ENCODE measurements at regions not wholly inside any gene's neighbourhood (a gene's known extent, or its start where the extent isn't known, plus 50 kb on each side); places are given as distances from the start of the nearest gene placed in this dataset.

GRCh38 chr3:48088056-48088748 lies 72.0 kb upstream of the MAP4 start:
- peak overlapping the region; percentile 83 for H3K4me3 ChIP-seq (ENCODE audit: insufficient read depth, low read length)
- TF ChIP-seq CTCF (IDR thresholded peaks at IDR 0.05; ENCODE audit: extremely low read depth, low read depth, low read length), result no peak
- H3K4me1 ChIP-seq (ENCODE audit: insufficient read depth, low read length), result peaks cover 38% of the 10 kb centered on the region
- peak overlapping the region; percentile 97 for H3K27ac ChIP-seq (ENCODE audit: low read depth, low read length)
- H3K27me3 ChIP-seq (ENCODE audit: insufficient read depth, low read length), result no peaks in the 10 kb centered on the region
- peak overlapping the region; percentile 98 for H3K4me2 ChIP-seq (ENCODE audit: insufficient read depth, low read length)
- no peak for DNase-seq (ENCODE audit: insufficient read length, low spot score, missing footprints)
- H3K79me2 ChIP-seq (ENCODE audit: insufficient read depth, low read length), result peaks cover 51% of the 10 kb centered on the region
- H4K20me1 ChIP-seq (ENCODE audit: insufficient read depth, low read length), result peaks cover 29% of the 10 kb centered on the region
- H3K9me3 ChIP-seq (ENCODE audit: low read depth, low read length), result no peaks in the 10 kb centered on the region
- H3K36me3 ChIP-seq (ENCODE audit: insufficient read depth, low read length), result peaks cover 7% of the 10 kb centered on the region
- H2AFZ ChIP-seq (ENCODE audit: low read length), result peak overlapping the region; percentile 33

GRCh38 chr3:48086705-48087104 lies 70.5 kb upstream of the MAP4 start:
- Histone ChIP-seq H3K36me3 (ENCODE audit: insufficient read depth, low read length) (peaks cover 7% of the 10 kb centered on the region), H3K4me1 (ENCODE audit: insufficient read depth, low read length) (peaks cover 41% of the 10 kb centered on the region), H3K27me3 (ENCODE audit: insufficient read depth, low read length) (no peaks in the 10 kb centered on the region), H3K4me3 (ENCODE audit: insufficient read depth, low read length) (peak overlapping the region; percentile 83), H3K4me2 (ENCODE audit: insufficient read depth, low read length) (peak overlapping the region; percentile 98), H3K9me3 (ENCODE audit: low read depth, low read length) (no peaks in the 10 kb centered on the region), H2AFZ (ENCODE audit: low read length) (no peak overlapping the region), H3K79me2 (ENCODE audit: insufficient read depth, low read length) (peaks cover 66% of the 10 kb centered on the region), H4K20me1 (ENCODE audit: insufficient read depth, low read length) (peaks cover 42% of the 10 kb centered on the region), H3K27ac (ENCODE audit: low read depth, low read length) (peak overlapping the region; percentile 97)
- TF ChIP-seq CTCF (IDR thresholded peaks at IDR 0.05; ENCODE audit: extremely low read depth, low read depth, low read length), result no peak
- no peak for DNase-seq (ENCODE audit: insufficient read length, low spot score, missing footprints)

- Histone ChIP-seq H4K20me1 (ENCODE audit: insufficient read depth, low read length) (peaks cover 52% of the 10 kb centered on the region), H3K4me3 (ENCODE audit: insufficient read depth, low read length) (no peak overlapping the region), H3K9me3 (ENCODE audit: low read depth, low read length) (no peaks in the 10 kb centered on the region), H3K4me1 (ENCODE audit: insufficient read depth, low read length) (peaks cover 37% of the 10 kb centered on the region), H2AFZ (ENCODE audit: low read length) (no peak overlapping the region), H3K79me2 (ENCODE audit: insufficient read depth, low read length) (peaks cover 84% of the 10 kb centered on the region), H3K36me3 (ENCODE audit: insufficient read depth, low read length) (peaks cover 9% of the 10 kb centered on the region), H3K27ac (ENCODE audit: low read depth, low read length) (peak overlapping the region; percentile 46), H3K4me2 (ENCODE audit: insufficient read depth, low read length) (peak overlapping the region; percentile 1), H3K27me3 (ENCODE audit: insufficient read depth, low read length) (no peaks in the 10 kb centered on the region)
- DNase-seq (ENCODE audit: insufficient read length, low spot score, missing footprints), result no peak
- TF ChIP-seq CTCF (IDR thresholded peaks at IDR 0.05; ENCODE audit: extremely low read depth, low read depth, low read length), result no peak
Measured at GRCh38 chr3:48084929-48085328, 68.7 kb upstream of the MAP4 start.

GRCh38 chr3:48084170-48084569 lies 68.0 kb upstream of the MAP4 start:
- no peak overlapping the region for H2AFZ ChIP-seq (ENCODE audit: low read length)
- H3K4me2 ChIP-seq (ENCODE audit: insufficient read depth, low read length), result peak overlapping the region; percentile 1
- peaks cover 29% of the 10 kb centered on the region for H3K4me1 ChIP-seq (ENCODE audit: insufficient read depth, low read length)
- peaks cover 12% of the 10 kb centered on the region for H3K36me3 ChIP-seq (ENCODE audit: insufficient read depth, low read length)
- no peaks in the 10 kb centered on the region for H3K9me3 ChIP-seq (ENCODE audit: low read depth, low read length)
- peaks cover 91% of the 10 kb centered on the region for H3K79me2 ChIP-seq (ENCODE audit: insufficient read depth, low read length)
- no peak for DNase-seq (ENCODE audit: insufficient read length, low spot score, missing footprints)
- H3K27me3 ChIP-seq (ENCODE audit: insufficient read depth, low read length), result no peaks in the 10 kb centered on the region
- H3K4me3 ChIP-seq (ENCODE audit: insufficient read depth, low read length), result no peak overlapping the region
- H3K27ac ChIP-seq (ENCODE audit: low read depth, low read length), result peak overlapping the region; percentile 46
- TF ChIP-seq CTCF (IDR thresholded peaks at IDR 0.05; ENCODE audit: extremely low read depth, low read depth, low read length), result no peak
- H4K20me1 ChIP-seq (ENCODE audit: insufficient read depth, low read length), result peaks cover 54% of the 10 kb centered on the region

Data from osteoblast (primary cell).